ENCODE measurements at regions not wholly inside any gene's neighbourhood (a gene's known extent, or its start where the extent isn't known, plus 50 kb on each side); places are given as distances from the start of the nearest gene placed in this dataset.

GRCh38 chr18:29629493-29630036 is 1413.0 kb downstream of the DSC3 start:
- no peak for TF ChIP-seq EZH2 (IDR thresholded peaks at IDR 0.05; ENCODE audit: borderline replicate concordance, insufficient read depth, low read depth, low read length, poor library complexity, severe bottlenecking)
- no peak for TF ChIP-seq CTCF (IDR thresholded peaks at IDR 0.05)

Data from B cell (primary cell).